ENCODE measurements at regions not wholly inside any gene's neighbourhood (a gene's known extent, or its start where the extent isn't known, plus 50 kb on each side); places are given as distances from the start of the nearest gene placed in this dataset.

DNA sequence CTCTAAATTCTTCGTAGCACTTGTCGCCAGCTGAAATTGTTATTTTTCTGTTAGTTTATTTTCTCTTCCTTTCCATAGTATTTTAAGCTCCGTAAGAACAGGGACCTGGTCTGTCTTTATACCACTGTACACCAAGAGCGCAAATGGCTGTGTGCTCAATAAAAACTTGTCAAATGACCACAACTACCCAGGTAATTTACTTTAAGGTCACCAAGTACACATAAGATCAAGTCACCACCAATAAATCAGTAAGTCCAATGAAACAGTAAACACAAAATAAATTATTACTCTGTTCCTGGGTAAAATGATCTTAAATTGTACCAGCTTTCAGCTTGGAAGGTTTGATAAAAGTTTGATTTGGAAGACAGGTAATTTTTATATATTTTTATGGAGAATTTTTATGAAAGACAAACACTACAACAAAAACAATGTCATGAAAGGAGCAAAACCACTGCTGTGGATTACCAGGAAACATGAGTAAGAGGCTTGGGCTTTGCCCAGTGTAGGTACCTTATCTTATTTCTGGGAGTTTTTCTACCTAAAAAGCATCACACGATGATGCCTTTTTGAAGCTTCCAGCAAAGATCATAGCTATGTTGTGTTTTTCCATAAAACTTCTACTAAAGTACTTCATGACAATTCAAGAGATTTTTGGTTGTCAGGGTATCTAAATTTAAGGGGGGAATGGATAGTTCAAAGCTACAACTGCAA lies 406.8 kb downstream of the SHQ1 start:
- TF ChIP-seq, protein P1, sequence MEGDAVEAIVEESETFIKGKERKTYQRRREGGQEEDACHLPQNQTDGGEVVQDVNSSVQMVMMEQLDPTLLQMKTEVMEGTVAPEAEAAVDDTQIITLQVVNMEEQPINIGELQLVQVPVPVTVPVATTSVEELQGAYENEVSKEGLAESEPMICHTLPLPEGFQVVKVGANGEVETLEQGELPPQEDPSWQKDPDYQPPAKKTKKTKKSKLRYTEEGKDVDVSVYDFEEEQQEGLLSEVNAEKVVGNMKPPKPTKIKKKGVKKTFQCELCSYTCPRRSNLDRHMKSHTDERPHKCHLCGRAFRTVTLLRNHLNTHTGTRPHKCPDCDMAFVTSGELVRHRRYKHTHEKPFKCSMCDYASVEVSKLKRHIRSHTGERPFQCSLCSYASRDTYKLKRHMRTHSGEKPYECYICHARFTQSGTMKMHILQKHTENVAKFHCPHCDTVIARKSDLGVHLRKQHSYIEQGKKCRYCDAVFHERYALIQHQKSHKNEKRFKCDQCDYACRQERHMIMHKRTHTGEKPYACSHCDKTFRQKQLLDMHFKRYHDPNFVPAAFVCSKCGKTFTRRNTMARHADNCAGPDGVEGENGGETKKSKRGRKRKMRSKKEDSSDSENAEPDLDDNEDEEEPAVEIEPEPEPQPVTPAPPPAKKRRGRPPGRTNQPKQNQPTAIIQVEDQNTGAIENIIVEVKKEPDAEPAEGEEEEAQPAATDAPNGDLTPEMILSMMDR (IDR thresholded peaks at IDR 0.05; ENCODE audit: low read depth, low read length), result no peak
- Histone ChIP-seq H3K4me3 (ENCODE audit: low read depth, low read length) (no peak overlapping the region), H3K9me3 (no peaks in the 10 kb centered on the region; the same call in 1 of the 2 replicates), H3K36me3 (peaks cover 23% of the 10 kb centered on the region), H3K27me3 (no peaks in the 10 kb centered on the region), H3K4me1 (peaks cover 19% of the 10 kb centered on the region)
- DNase-seq, result no peak

DNA sequence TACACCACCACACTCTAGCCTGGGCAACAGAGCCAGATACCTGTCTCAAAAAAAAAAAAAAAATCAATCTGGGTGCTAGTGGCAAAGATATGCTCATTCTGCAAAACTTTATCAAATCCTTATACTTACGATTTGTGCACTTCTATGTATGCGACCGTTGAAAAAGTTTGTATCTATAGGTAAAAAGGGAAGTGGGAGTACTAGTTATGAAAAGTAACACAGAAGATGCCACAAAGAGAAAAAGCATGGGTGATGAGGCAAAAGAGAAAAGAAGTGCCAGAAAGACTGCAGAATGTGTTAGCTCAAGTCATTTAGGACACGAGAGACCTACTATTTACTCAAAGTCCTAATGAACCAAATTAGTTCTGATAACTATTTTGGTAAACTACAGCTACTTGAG lies 407.8 kb downstream of the SHQ1 start:
- TF ChIP-seq, protein P1 (IDR thresholded peaks at IDR 0.05; ENCODE audit: low read depth, low read length), result no peak
- no peak overlapping the region for H3K4me3 ChIP-seq (ENCODE audit: low read depth, low read length)
- DNase-seq, result no peak
- peaks cover 19% of the 10 kb centered on the region for H3K4me1 ChIP-seq
- no peaks in the 10 kb centered on the region; the same call in 1 of the 2 replicates for H3K9me3 ChIP-seq
- H3K36me3 ChIP-seq, result peaks cover 23% of the 10 kb centered on the region
- no peaks in the 10 kb centered on the region for H3K27me3 ChIP-seq

DNA sequence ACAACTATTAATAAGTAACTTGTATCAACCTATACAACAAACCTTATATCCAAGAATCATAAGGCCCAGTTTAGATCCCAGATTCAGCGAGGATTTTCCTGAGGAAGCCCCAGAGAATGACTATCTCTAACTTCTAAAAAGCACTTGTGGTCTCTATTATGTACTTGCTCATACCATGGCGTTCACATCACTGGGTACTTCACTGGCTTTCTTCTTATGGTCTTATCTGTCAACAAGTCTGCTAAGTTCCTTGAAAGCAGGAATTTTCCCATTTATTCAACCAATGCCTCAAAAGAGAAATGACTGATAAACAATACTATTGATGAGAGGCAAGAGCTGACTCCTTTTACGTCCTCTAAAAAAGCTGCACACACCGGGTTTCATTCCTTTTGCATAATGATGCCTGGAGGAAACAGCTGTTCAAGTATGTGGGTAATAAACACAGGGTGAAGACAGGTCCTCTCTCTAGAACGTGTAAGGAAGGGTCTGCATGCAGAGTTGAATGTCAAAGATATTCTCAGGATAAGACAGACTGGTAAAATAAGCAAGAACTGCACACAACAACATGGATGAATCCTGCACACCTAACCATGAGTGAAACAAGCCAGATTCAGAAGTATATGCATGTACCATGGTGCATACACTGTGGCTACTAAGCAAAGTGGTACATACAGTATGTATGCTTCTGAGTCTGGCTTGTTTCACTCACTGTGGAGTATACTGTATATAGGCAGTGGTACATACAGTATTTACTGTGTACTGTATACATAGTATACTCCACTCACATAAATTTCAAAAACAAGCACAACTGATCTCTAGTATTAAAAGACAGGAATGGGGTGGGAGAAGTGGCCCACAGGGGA lies 408.7 kb downstream of the SHQ1 start:
- Histone ChIP-seq H3K9me3 (no peaks in the 10 kb centered on the region; the same call in 1 of the 2 replicates), H3K4me1 (peaks cover 19% of the 10 kb centered on the region), H3K4me3 (ENCODE audit: low read depth, low read length) (no peak overlapping the region), H3K27me3 (no peaks in the 10 kb centered on the region), H3K36me3 (peaks cover 19% of the 10 kb centered on the region)
- TF ChIP-seq, protein P1 (IDR thresholded peaks at IDR 0.05; ENCODE audit: low read depth, low read length), result no peak
- DNase-seq, result no peak

DNA sequence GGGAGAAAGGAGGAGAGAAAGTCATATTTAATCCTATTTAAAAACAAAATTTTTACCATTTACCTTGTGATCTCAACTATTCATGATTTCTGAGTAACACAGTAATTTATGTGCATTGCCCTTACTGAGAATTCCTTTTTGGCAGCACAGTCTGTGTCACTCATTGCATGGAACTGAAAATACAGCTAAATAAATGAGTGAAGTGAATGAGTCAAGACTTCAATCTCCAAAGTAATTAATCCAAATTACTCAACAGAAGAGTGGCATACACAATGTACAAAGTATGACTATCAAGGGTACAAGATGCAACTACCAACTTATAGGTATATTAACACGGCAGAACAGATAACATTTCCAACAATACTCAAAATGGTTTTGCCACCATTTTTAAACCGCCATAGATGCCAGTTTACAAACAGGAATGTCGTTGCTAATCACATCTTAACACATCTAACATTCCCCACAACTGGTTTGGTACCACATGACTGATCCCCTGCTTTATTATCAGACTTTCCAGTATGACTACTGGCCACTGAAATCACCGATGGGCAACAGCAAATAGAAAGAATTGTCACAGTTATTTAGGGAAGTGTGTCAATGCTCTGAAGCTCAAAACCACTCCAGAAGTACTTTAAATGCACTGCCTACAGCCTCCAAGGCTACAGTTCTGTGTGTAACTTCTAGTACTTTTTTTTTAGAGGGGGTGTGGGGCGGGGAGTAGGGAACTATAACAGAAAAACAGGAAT lies 410.4 kb downstream of the SHQ1 start:
- Histone ChIP-seq H3K4me1 (peaks cover 24% of the 10 kb centered on the region), H3K9me3 (no peaks in the 10 kb centered on the region), H3K27me3 (no peaks in the 10 kb centered on the region), H3K4me3 (ENCODE audit: low read depth, low read length) (no peak overlapping the region), H3K36me3 (peaks cover 15% of the 10 kb centered on the region)
- TF ChIP-seq, protein P1 (IDR thresholded peaks at IDR 0.05; ENCODE audit: low read depth, low read length), result no peak
- DNase-seq, result no peak

DNA sequence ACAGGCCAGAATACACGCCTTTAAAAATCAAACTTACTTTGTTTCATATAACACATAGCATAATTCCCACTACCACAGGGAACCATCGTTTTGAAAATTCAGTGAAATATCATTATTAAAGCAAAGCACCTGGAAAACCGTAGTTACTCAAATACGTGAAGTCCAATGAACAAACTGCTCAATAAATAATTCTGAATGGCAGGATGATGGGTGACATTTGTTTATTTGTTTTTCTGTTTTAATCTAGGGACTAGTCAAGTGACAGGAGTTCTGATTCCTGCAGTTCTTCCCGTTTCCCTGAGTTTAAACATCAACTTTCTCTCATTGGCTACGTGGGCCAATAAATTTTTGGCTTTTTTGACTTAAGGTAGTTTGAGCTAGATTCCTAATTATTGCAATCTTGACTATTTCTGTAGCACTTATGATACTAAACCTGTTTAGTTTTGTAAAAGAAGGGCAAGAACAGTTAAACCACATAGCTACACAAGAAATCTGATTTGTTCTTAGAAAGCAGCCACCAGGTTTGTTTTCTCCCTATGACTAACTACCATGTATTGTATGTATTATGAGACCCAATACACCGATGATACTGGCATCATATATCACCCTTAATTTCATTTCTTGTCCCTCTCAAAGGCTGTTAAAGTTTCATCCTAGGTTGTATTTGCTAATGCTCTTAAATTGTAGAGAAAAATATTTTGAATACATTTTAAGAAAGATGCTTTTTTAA lies 411.2 kb downstream of the SHQ1 start:
- Histone ChIP-seq H3K27me3 (no peaks in the 10 kb centered on the region), H3K9me3 (no peaks in the 10 kb centered on the region), H3K4me1 (peaks cover 28% of the 10 kb centered on the region), H3K4me3 (ENCODE audit: low read depth, low read length) (no peak overlapping the region), H3K36me3 (peaks cover 14% of the 10 kb centered on the region)
- DNase-seq, result no peak
- TF ChIP-seq, protein P1 (IDR thresholded peaks at IDR 0.05; ENCODE audit: low read depth, low read length), result no peak

Data from BE2C (cell line).